ENCODE measurements at regions not wholly inside any gene's neighbourhood (a gene's known extent, or its start where the extent isn't known, plus 50 kb on each side); places are given as distances from the start of the nearest gene placed in this dataset.

- no peaks in the 10 kb centered on the region for H3K27me3 ChIP-seq
- H3K9me2 ChIP-seq (replicated peaks; ENCODE audit: insufficient read depth) = no peaks in the 10 kb centered on the region
- H3K4me2 ChIP-seq = no peak overlapping the region
- WGBS (ENCODE audit: low lambda C conversion rate, missing lambda C conversion rate) = 83% methylated on average over 3 of the region's 3 CpGs
- H3K4me3 ChIP-seq = no peak overlapping the region
- H3K27ac ChIP-seq = no peak overlapping the region
- H3K79me2 ChIP-seq = no peaks in the 10 kb centered on the region
- no peaks in the 10 kb centered on the region for H3K4me1 ChIP-seq (ENCODE audit: insufficient read depth)
- H4K20me1 ChIP-seq (ENCODE audit: insufficient read depth, poor library complexity, severe bottlenecking) = no peaks in the 10 kb centered on the region
- no peak for DNase-seq (ENCODE audit: low spot score)
- TF ChIP-seq EZH2 (IDR thresholded peaks at IDR 0.05; ENCODE audit: borderline replicate concordance) = no peak
- no peak for TF ChIP-seq EZH2phosphoT487 (IDR thresholded peaks at IDR 0.05; ENCODE audit: low read depth, severe bottlenecking, unreplicated experiment)
- TF ChIP-seq CTCF (IDR thresholded peaks at IDR 0.05; ENCODE audit: poor library complexity) = no peak
- H2AFZ ChIP-seq = no peak overlapping the region
- H3K36me3 ChIP-seq (replicated peaks; ENCODE audit: insufficient read depth, low read depth) = no peaks in the 10 kb centered on the region
- H3K9me3 ChIP-seq (ENCODE audit: low read depth) = no peaks in the 10 kb centered on the region
Observed at GRCh38 chr5:168163966-168164365, 127.5 kb upstream of the WWC1 start.

GRCh38 chr5:168165221-168165914 is 126.1 kb upstream of the WWC1 start:
- Histone ChIP-seq H4K20me1 (ENCODE audit: insufficient read depth, poor library complexity, severe bottlenecking) (no peaks in the 10 kb centered on the region), H3K36me3 (replicated peaks; ENCODE audit: insufficient read depth, low read depth) (no peaks in the 10 kb centered on the region), H3K79me2 (no peaks in the 10 kb centered on the region), H3K9me3 (ENCODE audit: low read depth) (no peaks in the 10 kb centered on the region), H3K4me3 (no peak overlapping the region), H3K4me2 (no peak overlapping the region), H3K9me2 (replicated peaks; ENCODE audit: insufficient read depth) (no peaks in the 10 kb centered on the region), H3K27me3 (no peaks in the 10 kb centered on the region), H3K4me1 (ENCODE audit: insufficient read depth) (no peaks in the 10 kb centered on the region), H2AFZ (no peak overlapping the region), H3K27ac (no peak overlapping the region)
- WGBS (ENCODE audit: low lambda C conversion rate, missing lambda C conversion rate) = 45% methylated on average over 9 of the region's 9 CpGs
- DNase-seq (ENCODE audit: low spot score) = no peak
- TF ChIP-seq CTCF (IDR thresholded peaks at IDR 0.05; ENCODE audit: poor library complexity) = no peak

- TF ChIP-seq EZH2 (IDR thresholded peaks at IDR 0.05; ENCODE audit: borderline replicate concordance) (no peak), EZH2phosphoT487 (IDR thresholded peaks at IDR 0.05; ENCODE audit: low read depth, severe bottlenecking, unreplicated experiment) (no peak), CTCF (IDR thresholded peaks at IDR 0.05; ENCODE audit: poor library complexity) (no peak)
- Histone ChIP-seq H3K4me1 (ENCODE audit: insufficient read depth) (no peaks in the 10 kb centered on the region), H3K27ac (no peak overlapping the region), H3K27me3 (no peaks in the 10 kb centered on the region), H3K4me3 (no peak overlapping the region), H2AFZ (no peak overlapping the region), H3K9me2 (replicated peaks; ENCODE audit: insufficient read depth) (no peaks in the 10 kb centered on the region), H3K4me2 (no peak overlapping the region), H3K79me2 (no peaks in the 10 kb centered on the region), H4K20me1 (ENCODE audit: insufficient read depth, poor library complexity, severe bottlenecking) (no peaks in the 10 kb centered on the region), H3K9me3 (ENCODE audit: low read depth) (no peaks in the 10 kb centered on the region), H3K36me3 (replicated peaks; ENCODE audit: insufficient read depth, low read depth) (no peaks in the 10 kb centered on the region)
- DNase-seq (ENCODE audit: low spot score) = no peak
- 53% methylated on average over 5 of the region's 5 CpGs for WGBS (ENCODE audit: low lambda C conversion rate, missing lambda C conversion rate)
Observed at GRCh38 chr5:168165977-168166376, 125.5 kb upstream of the WWC1 start.

GRCh38 chr5:168167338-168167737 is 124.1 kb upstream of the WWC1 start:
- H3K4me2 ChIP-seq = no peak overlapping the region
- no peak overlapping the region for H3K4me3 ChIP-seq
- H2AFZ ChIP-seq = no peak overlapping the region
- no peaks in the 10 kb centered on the region for H3K9me3 ChIP-seq (ENCODE audit: low read depth)
- no peak for TF ChIP-seq CTCF (IDR thresholded peaks at IDR 0.05; ENCODE audit: poor library complexity)
- TF ChIP-seq EZH2 (IDR thresholded peaks at IDR 0.05; ENCODE audit: borderline replicate concordance) = no peak
- no peak for TF ChIP-seq EZH2phosphoT487 (IDR thresholded peaks at IDR 0.05; ENCODE audit: low read depth, severe bottlenecking, unreplicated experiment)
- H3K4me1 ChIP-seq (ENCODE audit: insufficient read depth) = no peaks in the 10 kb centered on the region
- H3K79me2 ChIP-seq = no peaks in the 10 kb centered on the region
- WGBS (ENCODE audit: low lambda C conversion rate, missing lambda C conversion rate) = 92% methylated on average over 7 of the region's 7 CpGs
- no peak for DNase-seq (ENCODE audit: low spot score)
- no peaks in the 10 kb centered on the region for H3K27me3 ChIP-seq
- no peak overlapping the region for H3K27ac ChIP-seq
- no peaks in the 10 kb centered on the region for H4K20me1 ChIP-seq (ENCODE audit: insufficient read depth, poor library complexity, severe bottlenecking)
- no peaks in the 10 kb centered on the region for H3K36me3 ChIP-seq (replicated peaks; ENCODE audit: insufficient read depth, low read depth)
- no peaks in the 10 kb centered on the region for H3K9me2 ChIP-seq (replicated peaks; ENCODE audit: insufficient read depth)

Measured in hepatocyte (in vitro differentiated cells).